DOHH2 (cell line): ENCODE measurements at regions not wholly inside any gene's neighbourhood (a gene's known extent, or its start where the extent isn't known, plus 50 kb on each side); places are given as distances from the start of the nearest gene placed in this dataset.

ENCODE experiments used
- H3F3A ChIP-seq: fragments of 200-600 bp; sonication (generic), shearing (Covaris generic); 2 replicates; pipeline ENCODE4 v1.6.0; 2016; ENCODE audit warnings: antibody characterized with exemption, mild to moderate bottlenecking; ENCODE audit not compliant: control insufficient read depth, insufficient read depth
- H3K27ac ChIP-seq: fragments of 200-600 bp; sonication (generic); 2 replicates; pipeline ENCODE4 v1.5.1; 2014; ENCODE audit warnings: low read depth, mild to moderate bottlenecking, low read length, moderate library complexity
- H3K27me3 ChIP-seq: fragments of 200-600 bp; sonication (generic); 2 replicates; pipeline ENCODE4 v1.6.1; 2014; ENCODE audit warnings: mild to moderate bottlenecking, low read length, mixed read lengths; ENCODE audit not compliant: control insufficient read depth
- H3K36me3 ChIP-seq: fragments of 200-600 bp; sonication (generic); 2 replicates; pipeline ENCODE4 v1.6.1; 2014; ENCODE audit warnings: mild to moderate bottlenecking, low read length, moderate library complexity, mixed read lengths; ENCODE audit not compliant: control insufficient read depth
- H3K4me1 ChIP-seq: fragments of 200-600 bp; sonication (generic); 2 replicates; pipeline ENCODE4 v1.6.1; 2014; ENCODE audit warnings: mild to moderate bottlenecking, low read length, mixed read lengths; ENCODE audit not compliant: control insufficient read depth
- H3K4me2 ChIP-seq: fragments of 200-600 bp; sonication (generic); 2 replicates; pipeline ENCODE4 v1.6.0; 2014; ENCODE audit warnings: mild to moderate bottlenecking, low read length, moderate library complexity
- H3K4me3 ChIP-seq: fragments of 200-600 bp; sonication (generic); 2 replicates; pipeline ENCODE4 v1.5.1; 2014; ENCODE audit warnings: mild to moderate bottlenecking, low read length, mixed read lengths
- H3K79me2 ChIP-seq: fragments of 200-600 bp; sonication (generic); 2 replicates; pipeline ENCODE4 v1.6.1; 2014; ENCODE audit warnings: mild to moderate bottlenecking, low read length, mixed read lengths; ENCODE audit not compliant: control insufficient read depth
- H3K9me2 ChIP-seq: fragments of 200-600 bp; sonication (generic); replicated peaks from 2 replicates; pipeline ENCODE4 v1.6.1; 2014; ENCODE audit warnings: mild to moderate bottlenecking, low read length, mixed read lengths; ENCODE audit not compliant: control insufficient read depth
- H3K9me3 ChIP-seq: fragments of 200-600 bp; sonication (generic); 2 replicates; pipeline ENCODE4 v1.6.1; 2014; ENCODE audit warnings: antibody characterized with exemption, low read length, mixed read lengths; ENCODE audit not compliant: control insufficient read depth, insufficient read depth
- H4K20me1 ChIP-seq: fragments of 200-600 bp; sonication (generic); 2 replicates; pipeline ENCODE4 v1.6.0; 2014; ENCODE audit warnings: low read depth, mild to moderate bottlenecking, antibody characterized with exemption, low read length, moderate library complexity; ENCODE audit not compliant: control insufficient read depth, insufficient read depth
- EZH2phosphoT487 ChIP-seq: fragments of 200-600 bp; sonication (generic); IDR thresholded peaks from 2 replicates; pipeline ENCODE4 v1.6.1; 2017; ENCODE audit warnings: borderline replicate concordance, mild to moderate bottlenecking, antibody characterized with exemption, low read length, moderate library complexity, mixed read lengths
- TF ChIP-seq, protein P1 (sequence below): fragments of 200-600 bp; sonication (generic); IDR thresholded peaks from one replicate; pipeline ENCODE4 v1.5.1; 2014; ENCODE audit warnings: antibody characterized with exemption, mild to moderate bottlenecking, low read depth, low read length; ENCODE audit not compliant: poor library complexity, severe bottlenecking

DNA sequence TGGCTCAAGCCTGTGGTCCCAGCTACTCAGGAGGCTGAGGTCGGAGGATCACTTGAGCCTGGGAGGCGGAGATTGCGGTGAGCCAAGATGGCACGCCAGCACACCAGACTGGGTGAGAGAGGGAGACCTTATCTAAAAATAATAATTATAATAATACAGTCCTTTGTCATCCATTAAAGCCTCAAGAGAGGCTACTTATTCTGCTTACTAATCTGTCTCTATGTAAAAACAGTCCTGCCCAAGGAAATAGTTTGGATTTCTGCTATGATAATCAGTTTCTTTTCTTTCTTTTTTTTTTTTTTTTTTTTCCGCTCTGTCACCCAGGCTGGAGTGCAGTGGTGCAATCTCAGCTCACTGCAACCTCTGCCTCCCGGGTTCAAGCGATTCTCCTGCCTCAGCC lies 228.3 kb downstream of the C1D start:
- H3K9me3 ChIP-seq, result no peaks in the 10 kb centered on the region
- H3K4me3 ChIP-seq, result no peak overlapping the region
- TF ChIP-seq EZH2phosphoT487, result no peak
- TF ChIP-seq, protein P1, sequence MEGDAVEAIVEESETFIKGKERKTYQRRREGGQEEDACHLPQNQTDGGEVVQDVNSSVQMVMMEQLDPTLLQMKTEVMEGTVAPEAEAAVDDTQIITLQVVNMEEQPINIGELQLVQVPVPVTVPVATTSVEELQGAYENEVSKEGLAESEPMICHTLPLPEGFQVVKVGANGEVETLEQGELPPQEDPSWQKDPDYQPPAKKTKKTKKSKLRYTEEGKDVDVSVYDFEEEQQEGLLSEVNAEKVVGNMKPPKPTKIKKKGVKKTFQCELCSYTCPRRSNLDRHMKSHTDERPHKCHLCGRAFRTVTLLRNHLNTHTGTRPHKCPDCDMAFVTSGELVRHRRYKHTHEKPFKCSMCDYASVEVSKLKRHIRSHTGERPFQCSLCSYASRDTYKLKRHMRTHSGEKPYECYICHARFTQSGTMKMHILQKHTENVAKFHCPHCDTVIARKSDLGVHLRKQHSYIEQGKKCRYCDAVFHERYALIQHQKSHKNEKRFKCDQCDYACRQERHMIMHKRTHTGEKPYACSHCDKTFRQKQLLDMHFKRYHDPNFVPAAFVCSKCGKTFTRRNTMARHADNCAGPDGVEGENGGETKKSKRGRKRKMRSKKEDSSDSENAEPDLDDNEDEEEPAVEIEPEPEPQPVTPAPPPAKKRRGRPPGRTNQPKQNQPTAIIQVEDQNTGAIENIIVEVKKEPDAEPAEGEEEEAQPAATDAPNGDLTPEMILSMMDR, result no peak

DNA sequence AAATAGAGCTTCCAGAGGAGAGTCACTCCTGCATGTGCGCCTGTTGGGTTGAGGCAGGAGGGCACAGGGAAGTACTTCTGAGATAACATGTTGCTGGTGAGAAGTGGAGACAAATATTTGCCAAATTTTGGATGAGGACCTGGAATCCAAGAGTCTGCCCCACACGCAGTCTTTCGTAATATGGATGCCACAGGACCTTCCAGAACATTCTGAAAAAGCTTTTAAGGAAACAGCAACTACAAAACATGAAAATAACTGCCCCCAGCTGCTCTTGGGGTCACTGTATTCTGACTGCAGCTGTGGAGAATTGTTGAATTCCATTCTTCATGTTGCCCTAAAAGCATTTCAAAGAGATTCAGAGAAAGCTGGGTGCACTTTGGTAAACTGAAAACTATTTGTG lies 227.5 kb downstream of the C1D start:
- Histone ChIP-seq H3K9me3 (no peaks in the 10 kb centered on the region), H3K79me2 (no peaks in the 10 kb centered on the region), H3K27me3 (no peaks in the 10 kb centered on the region), H3K9me2 (no peaks in the 10 kb centered on the region), H4K20me1 (no peaks in the 10 kb centered on the region), H3K4me2 (no peak overlapping the region), H3K4me3 (no peak overlapping the region), H3K36me3 (no peaks in the 10 kb centered on the region), H3K4me1 (peaks cover 29% of the 10 kb centered on the region), H3K27ac (no peak overlapping the region), H3F3A (no peaks in the 10 kb centered on the region)
- no peak for TF ChIP-seq EZH2phosphoT487
- TF ChIP-seq, protein P1, result no peak

More for the DNA sequence above, 228.3 kb downstream of the C1D start:
- Histone ChIP-seq H4K20me1 (no peaks in the 10 kb centered on the region), H3K79me2 (no peaks in the 10 kb centered on the region), H3K36me3 (no peaks in the 10 kb centered on the region), H3F3A (no peaks in the 10 kb centered on the region), H3K27ac (no peak overlapping the region), H3K27me3 (no peaks in the 10 kb centered on the region), H3K9me2 (no peaks in the 10 kb centered on the region), H3K4me1 (peaks cover 24% of the 10 kb centered on the region), H3K4me2 (no peak overlapping the region)

DNA sequence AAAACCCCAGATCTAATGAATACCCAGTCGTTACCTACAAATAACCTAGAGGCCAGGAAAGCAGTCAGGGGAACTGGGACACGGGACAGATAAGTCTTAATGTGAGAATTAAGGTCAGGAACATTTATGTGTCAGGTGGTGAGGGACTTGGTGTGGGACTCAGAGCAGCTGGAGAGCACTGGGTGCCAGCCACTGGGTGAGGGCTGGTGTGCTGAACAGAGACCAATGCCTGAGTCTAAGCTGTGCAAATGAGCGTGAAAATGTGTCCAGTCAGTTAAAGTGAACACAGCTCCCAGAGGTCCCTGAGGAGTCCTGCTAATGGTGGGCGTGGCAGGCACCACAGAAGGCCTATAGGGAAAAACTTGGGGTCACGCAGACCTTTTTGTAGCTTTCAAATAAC lies 225.9 kb downstream of the C1D start:
- no peaks in the 10 kb centered on the region for H3K79me2 ChIP-seq
- no peaks in the 10 kb centered on the region for H4K20me1 ChIP-seq
- H3K4me2 ChIP-seq, result no peak overlapping the region
- H3K4me1 ChIP-seq, result peaks cover 30% of the 10 kb centered on the region
- no peaks in the 10 kb centered on the region for H3F3A ChIP-seq
- no peak overlapping the region for H3K27ac ChIP-seq
- TF ChIP-seq EZH2phosphoT487, result no peak
- TF ChIP-seq, protein P1, result no peak
- H3K9me2 ChIP-seq, result no peaks in the 10 kb centered on the region
- H3K27me3 ChIP-seq, result no peaks in the 10 kb centered on the region
- no peak overlapping the region for H3K4me3 ChIP-seq
- H3K36me3 ChIP-seq, result no peaks in the 10 kb centered on the region
- H3K9me3 ChIP-seq, result no peaks in the 10 kb centered on the region

DNA sequence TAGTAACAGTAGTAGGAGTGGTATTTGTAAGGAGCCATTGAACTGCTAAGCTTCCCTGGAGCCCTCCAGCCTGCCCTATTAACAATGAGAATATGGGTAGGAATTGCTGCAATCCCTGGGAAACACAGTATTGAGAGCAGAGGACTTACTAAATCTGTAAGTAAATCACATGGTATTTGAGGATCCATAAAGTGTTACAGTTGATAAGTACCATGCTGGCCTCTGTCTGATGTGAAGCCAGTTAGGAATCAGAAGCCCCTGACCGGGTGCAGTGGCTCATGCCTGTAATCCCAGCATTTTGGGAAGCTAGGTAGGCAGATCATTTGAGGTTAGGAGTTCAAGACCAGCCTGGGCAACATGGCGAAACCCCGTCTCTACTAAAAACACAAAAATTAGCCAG lies 224.6 kb downstream of the C1D start:
- H3K27ac ChIP-seq, result no peak overlapping the region
- H3K4me1 ChIP-seq, result peaks cover 30% of the 10 kb centered on the region
- no peaks in the 10 kb centered on the region for H3K9me3 ChIP-seq
- H3K9me2 ChIP-seq, result no peaks in the 10 kb centered on the region
- no peaks in the 10 kb centered on the region for H4K20me1 ChIP-seq
- no peaks in the 10 kb centered on the region for H3F3A ChIP-seq
- no peaks in the 10 kb centered on the region for H3K79me2 ChIP-seq
- no peaks in the 10 kb centered on the region for H3K27me3 ChIP-seq
- no peak overlapping the region for H3K4me3 ChIP-seq
- H3K4me2 ChIP-seq, result no peak overlapping the region
- H3K36me3 ChIP-seq, result no peaks in the 10 kb centered on the region
- TF ChIP-seq, protein P1, result no peak
- no peak for TF ChIP-seq EZH2phosphoT487
